Fibroblast of lung (primary cell): ENCODE measurements at regions not wholly inside any gene's neighbourhood (a gene's known extent, or its start where the extent isn't known, plus 50 kb on each side); places are given as distances from the start of the nearest gene placed in this dataset.

Experiments used
- DNase-seq, 2 donors: peaks; one replicate each; pipeline versions ENCODE4 v3.0.0 to v3.0.0-alpha.2; 2010; ENCODE audit warnings: low read depth in 2 of 2
- H2AFZ ChIP-seq: 2 replicates; pipeline ENCODE4 v1.5.1; 2012; ENCODE audit warnings: low read length, control low read depth, inconsistent platforms
- H3K27ac ChIP-seq: 2 replicates; pipeline ENCODE4 v1.5.1; 2011; ENCODE audit warnings: low read length, control low read depth; ENCODE audit not compliant: insufficient read depth
- H3K27me3 ChIP-seq: 2 replicates; pipeline ENCODE4 v1.5.1; 2011; ENCODE audit warnings: mild to moderate bottlenecking, low read length; ENCODE audit not compliant: control insufficient read depth, insufficient read depth
- H3K36me3 ChIP-seq: 2 replicates; pipeline ENCODE4 v1.5.1; 2011; ENCODE audit warnings: low read length; ENCODE audit not compliant: control insufficient read depth, insufficient read depth
- H3K4me1 ChIP-seq: 2 replicates; pipeline ENCODE4 v1.5.1; 2011; ENCODE audit warnings: low read length; ENCODE audit not compliant: control insufficient read depth, insufficient read depth; ENCODE audit errors: extremely low read depth
- H3K4me2 ChIP-seq: 2 replicates; pipeline ENCODE4 v1.5.1; 2011; ENCODE audit warnings: low read length, control low read depth; ENCODE audit not compliant: insufficient read depth; ENCODE audit errors: extremely low read depth
- H3K4me3 ChIP-seq, 4 experiments: fragments of 200-600 bp in 1 of 4; sonication (generic) in 1 of 4; replicated peaks in 1 of 4; 2 replicates each; pipeline ENCODE4 v1.5.1; 2011 to 2016; ENCODE audit warnings: low read length in 4 of 4, low read depth in 3 of 4, mild to moderate bottlenecking in 3 of 4, control low read depth in 2 of 4, inconsistent platforms in 1 of 4, mixed read lengths in 1 of 4; ENCODE audit not compliant: insufficient read depth in 1 of 4; ENCODE audit errors: control extremely low read depth in 1 of 4
- H3K79me2 ChIP-seq: 2 replicates; pipeline ENCODE4 v1.5.1; 2012; ENCODE audit warnings: mild to moderate bottlenecking, low read length, inconsistent platforms; ENCODE audit not compliant: control insufficient read depth, insufficient read depth
- H3K9ac ChIP-seq: 2 replicates; pipeline ENCODE4 v1.5.1; 2011; ENCODE audit warnings: mild to moderate bottlenecking, low read length, control low read depth; ENCODE audit not compliant: insufficient read depth
- H3K9me3 ChIP-seq: 2 replicates; pipeline ENCODE4 v1.5.1; 2012; ENCODE audit warnings: low read depth, low read length; ENCODE audit not compliant: control insufficient read depth, insufficient read depth
- H4K20me1 ChIP-seq: 2 replicates; pipeline ENCODE4 v1.5.1; 2011; ENCODE audit warnings: low read length; ENCODE audit not compliant: control insufficient read depth, insufficient read depth; ENCODE audit errors: extremely low read depth
- EZH2 ChIP-seq: IDR thresholded peaks from 2 replicates; pipeline ENCODE4 v1.5.1; 2012; ENCODE audit warnings: low read length, control low read depth, mild to moderate bottlenecking; ENCODE audit errors: missing control alignments
- TF ChIP-seq, protein P1 (sequence below), 2 donors: IDR thresholded peaks in 1 of 2; conservative IDR thresholded peaks in 1 of 2; 1 replicate in 1 of 2; 2 replicates in 1 of 2; pipeline ENCODE4 v1.5.1; 2011 to 2012; ENCODE audit warnings: low read length in 2 of 2, control low read depth in 1 of 2, inconsistent platforms in 1 of 2, low read depth in 1 of 2, mild to moderate bottlenecking in 1 of 2

DNA sequence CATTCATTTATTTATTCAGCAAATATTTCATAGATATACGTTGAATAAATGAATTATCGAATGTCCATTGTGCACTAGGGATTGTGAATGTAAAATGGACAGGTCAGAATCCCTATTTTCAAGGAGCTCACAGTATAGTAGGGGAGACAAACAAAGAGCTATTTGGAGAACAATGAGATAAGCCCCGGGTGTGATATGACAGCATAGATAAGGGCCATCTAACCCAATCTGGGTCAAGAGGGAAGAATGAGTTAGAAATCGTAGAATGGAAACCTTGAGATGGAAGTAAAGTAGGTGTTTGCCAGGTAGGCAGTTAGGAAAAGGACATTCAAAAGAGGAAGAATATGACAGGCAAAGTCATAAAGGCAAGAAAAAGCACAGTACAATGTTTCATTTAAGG, 132.2 kb upstream of the GOLGA6L4 start:
- no peak overlapping the region for H3K4me2 ChIP-seq
- H3K79me2 ChIP-seq = no peaks in the 10 kb centered on the region
- DNase-seq = no peak
- TF ChIP-seq EZH2 = no peak
- TF ChIP-seq, protein P1, sequence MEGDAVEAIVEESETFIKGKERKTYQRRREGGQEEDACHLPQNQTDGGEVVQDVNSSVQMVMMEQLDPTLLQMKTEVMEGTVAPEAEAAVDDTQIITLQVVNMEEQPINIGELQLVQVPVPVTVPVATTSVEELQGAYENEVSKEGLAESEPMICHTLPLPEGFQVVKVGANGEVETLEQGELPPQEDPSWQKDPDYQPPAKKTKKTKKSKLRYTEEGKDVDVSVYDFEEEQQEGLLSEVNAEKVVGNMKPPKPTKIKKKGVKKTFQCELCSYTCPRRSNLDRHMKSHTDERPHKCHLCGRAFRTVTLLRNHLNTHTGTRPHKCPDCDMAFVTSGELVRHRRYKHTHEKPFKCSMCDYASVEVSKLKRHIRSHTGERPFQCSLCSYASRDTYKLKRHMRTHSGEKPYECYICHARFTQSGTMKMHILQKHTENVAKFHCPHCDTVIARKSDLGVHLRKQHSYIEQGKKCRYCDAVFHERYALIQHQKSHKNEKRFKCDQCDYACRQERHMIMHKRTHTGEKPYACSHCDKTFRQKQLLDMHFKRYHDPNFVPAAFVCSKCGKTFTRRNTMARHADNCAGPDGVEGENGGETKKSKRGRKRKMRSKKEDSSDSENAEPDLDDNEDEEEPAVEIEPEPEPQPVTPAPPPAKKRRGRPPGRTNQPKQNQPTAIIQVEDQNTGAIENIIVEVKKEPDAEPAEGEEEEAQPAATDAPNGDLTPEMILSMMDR (conservative IDR thresholded peaks at IDR 0.05 in 1 of 2, IDR thresholded peaks at IDR 0.05 in 1 of 2; ENCODE audit: low read depth in 1 of 2, low read length in 2 of 2) = no peak
- H3K27ac ChIP-seq = no peak overlapping the region
- no peaks in the 10 kb centered on the region for H4K20me1 ChIP-seq
- no peaks in the 10 kb centered on the region for H3K36me3 ChIP-seq
- H3K9ac ChIP-seq = no peak overlapping the region
- no peaks in the 10 kb centered on the region for H3K9me3 ChIP-seq
- no peaks in the 10 kb centered on the region for H3K27me3 ChIP-seq
- no peaks in the 10 kb centered on the region for H3K4me1 ChIP-seq
- H2AFZ ChIP-seq = no peak overlapping the region
- H3K4me3 ChIP-seq = no peak overlapping the region

DNA sequence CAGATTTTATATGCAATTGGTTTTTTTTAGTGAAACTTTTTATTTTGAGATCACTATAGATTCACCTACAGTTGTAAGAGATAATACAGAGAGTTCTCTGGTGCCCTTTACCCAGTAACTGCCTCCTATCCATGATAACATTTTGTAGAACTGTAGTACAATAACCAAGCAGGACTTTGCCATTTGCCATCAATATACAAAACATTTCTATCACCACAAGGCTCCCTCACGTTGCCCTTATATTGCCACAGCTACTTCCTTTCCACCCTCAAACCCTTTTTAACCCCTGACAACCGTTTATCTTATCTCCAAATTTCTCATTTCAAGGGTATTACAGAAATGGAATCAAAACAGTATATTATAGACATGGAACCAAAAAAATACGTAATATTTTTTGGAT, 130.7 kb upstream of the GOLGA6L4 start:
- no peaks in the 10 kb centered on the region for H3K9me3 ChIP-seq
- H4K20me1 ChIP-seq = no peaks in the 10 kb centered on the region
- H3K27me3 ChIP-seq = no peaks in the 10 kb centered on the region
- no peak overlapping the region for H3K4me3 ChIP-seq
- H3K27ac ChIP-seq = no peak overlapping the region
- no peaks in the 10 kb centered on the region for H3K36me3 ChIP-seq
- DNase-seq = no peak
- no peak overlapping the region for H3K4me2 ChIP-seq
- no peak overlapping the region for H2AFZ ChIP-seq
- no peak for TF ChIP-seq EZH2
- TF ChIP-seq, protein P1 (conservative IDR thresholded peaks at IDR 0.05 in 1 of 2, IDR thresholded peaks at IDR 0.05 in 1 of 2; ENCODE audit: low read depth in 1 of 2, low read length in 2 of 2) = no peak
- no peaks in the 10 kb centered on the region for H3K79me2 ChIP-seq
- no peaks in the 10 kb centered on the region for H3K4me1 ChIP-seq
- no peak overlapping the region for H3K9ac ChIP-seq

DNA sequence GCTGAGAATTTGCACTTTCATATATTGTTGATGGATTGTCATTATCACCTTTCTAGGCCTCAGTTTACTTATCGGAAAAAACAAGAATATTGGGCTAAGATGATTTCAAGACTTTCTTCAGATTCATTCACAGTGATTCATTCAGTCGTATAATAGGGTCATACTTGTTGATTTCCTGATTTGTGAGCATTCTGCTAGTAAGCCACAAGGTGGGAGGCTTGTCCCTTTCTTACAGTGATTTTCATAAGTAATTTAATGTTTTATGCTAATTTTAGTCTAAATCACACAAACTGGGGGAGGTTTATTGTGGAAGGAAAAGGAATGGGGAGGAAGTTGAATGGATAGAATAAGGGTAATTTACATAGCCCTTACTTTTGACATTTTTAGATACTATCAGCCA, 126.8 kb upstream of the GOLGA6L4 start:
- H2AFZ ChIP-seq = no peak overlapping the region
- H3K4me1 ChIP-seq = no peaks in the 10 kb centered on the region
- no peak overlapping the region for H3K9ac ChIP-seq
- no peak overlapping the region for H3K27ac ChIP-seq
- H3K79me2 ChIP-seq = no peaks in the 10 kb centered on the region
- no peaks in the 10 kb centered on the region for H3K36me3 ChIP-seq
- DNase-seq = peak; percentile 20 to 21
- H4K20me1 ChIP-seq = no peaks in the 10 kb centered on the region
- H3K9me3 ChIP-seq = no peaks in the 10 kb centered on the region
- H3K4me2 ChIP-seq = no peak overlapping the region
- TF ChIP-seq, protein P1 (conservative IDR thresholded peaks at IDR 0.05 in 1 of 2, IDR thresholded peaks at IDR 0.05 in 1 of 2; ENCODE audit: low read depth in 1 of 2, low read length in 2 of 2) = peak in 1 of 2 donors; percentile 31
- no peak for TF ChIP-seq EZH2
- H3K27me3 ChIP-seq = no peaks in the 10 kb centered on the region
- no peak overlapping the region for H3K4me3 ChIP-seq
